Caco-2 (cell line): ENCODE measurements at regions not wholly inside any gene's neighbourhood (a gene's known extent, or its start where the extent isn't known, plus 50 kb on each side); places are given as distances from the start of the nearest gene placed in this dataset.

Source experiments
- BruUV-seq: library from RNA; stranded (reverse); fragments of 400-500 nt; replicated peaks from 2 replicates; lab custom pipeline; 2021; lab: Mats Ljungman, UMichigan
- CTCF ChIA-PET: fragments of 300-600 bp; sonication (Branson Sonifier 250); formaldehyde crosslinking; loops from one replicate; lab custom pipeline; 2022; ENCODE audit warnings: antibody characterized with exemption; lab: Charles Lee
- POLR2A ChIA-PET: fragments of 300-600 bp; sonication (Branson Sonifier 250); formaldehyde crosslinking; loops from one replicate; lab custom pipeline; 2022; ENCODE audit warnings: antibody characterized with exemption; lab: Charles Lee
- DNase-seq, 2 experiments: peaks; one replicate each; pipeline versions ENCODE4 v3.0.0 to v3.0.0-alpha.2; 2020 to 2022
- H3K27me3 ChIP-seq: replicated peaks from 2 replicates; pipeline ENCODE4 v1.6.0; 2011; ENCODE audit warnings: low read length; ENCODE audit not compliant: control insufficient read depth, insufficient read depth
- H3K36me3 ChIP-seq: 2 replicates; pipeline ENCODE4 v1.5.1; 2011; ENCODE audit warnings: low read length; ENCODE audit not compliant: control insufficient read depth, insufficient read depth
- H3K4me1 ChIP-seq: fragments of 250-450 bp; sonication (Bioruptor Pico); 2 replicates; pipeline ENCODE4 v1.5.1; 2020; ENCODE audit warnings: mild to moderate bottlenecking
- H3K4me3 ChIP-seq: 2 replicates; pipeline ENCODE4 v1.5.1; 2011; ENCODE audit warnings: low read depth, mild to moderate bottlenecking, control low read depth, low read length
- H3K9me3 ChIP-seq: fragments of 250-450 bp; sonication (Bioruptor Pico); 2 replicates; pipeline ENCODE4 v1.5.1; 2020; ENCODE audit warnings: mild to moderate bottlenecking, moderate library complexity
- H3K27ac Mint-ChIP-seq: one replicate; pipeline ENCODE4 v1.8.0; 2022; ENCODE audit warnings: mixed read lengths; ENCODE audit not compliant: unreplicated experiment
- H3K27me3 Mint-ChIP-seq: one replicate; pipeline ENCODE4 v1.8.0; 2022; ENCODE audit warnings: mixed read lengths; ENCODE audit not compliant: insufficient read depth, unreplicated experiment
- H3K36me3 Mint-ChIP-seq: one replicate; pipeline ENCODE4 v1.8.0; 2022; ENCODE audit warnings: mild to moderate bottlenecking, mixed read lengths; ENCODE audit not compliant: insufficient read depth, unreplicated experiment
- H3K4me1 Mint-ChIP-seq: one replicate; pipeline ENCODE4 v1.8.0; 2022; ENCODE audit warnings: low read depth, mixed read lengths; ENCODE audit not compliant: unreplicated experiment
- H3K4me3 Mint-ChIP-seq: one replicate; pipeline ENCODE4 v1.8.0; 2022; ENCODE audit warnings: mild to moderate bottlenecking, moderate library complexity, mixed read lengths; ENCODE audit not compliant: unreplicated experiment
- H3K9me3 Mint-ChIP-seq: one replicate; pipeline ENCODE4 v1.8.0; 2022; ENCODE audit warnings: mixed read lengths; ENCODE audit not compliant: unreplicated experiment
- intact Hi-C: fragments of 100-400 bp; cut with micrococcal nuclease; formaldehyde crosslinking; loops from one replicate; pipeline ENCODE4 v1.10.0; 2022; ENCODE audit not compliant: unreplicated experiment
- TF ChIP-seq, protein P1 (sequence below), 2 experiments: fragments of 200-600 bp in 1 of 2; IDR thresholded peaks; 1 replicate in 1 of 2; 2 replicates in 1 of 2; pipeline versions ENCODE4 v1.5.1 to v1.8.0; 2011 to 2022; ENCODE audit warnings: antibody characterized with exemption in 1 of 2, control low read depth in 1 of 2, inconsistent platforms in 1 of 2, low read depth in 1 of 2, low read length in 1 of 2, mild to moderate bottlenecking in 1 of 2, moderate library complexity in 1 of 2; ENCODE audit not compliant: insufficient read depth in 1 of 2, severe bottlenecking in 1 of 2, unreplicated experiment in 1 of 2

DNA sequence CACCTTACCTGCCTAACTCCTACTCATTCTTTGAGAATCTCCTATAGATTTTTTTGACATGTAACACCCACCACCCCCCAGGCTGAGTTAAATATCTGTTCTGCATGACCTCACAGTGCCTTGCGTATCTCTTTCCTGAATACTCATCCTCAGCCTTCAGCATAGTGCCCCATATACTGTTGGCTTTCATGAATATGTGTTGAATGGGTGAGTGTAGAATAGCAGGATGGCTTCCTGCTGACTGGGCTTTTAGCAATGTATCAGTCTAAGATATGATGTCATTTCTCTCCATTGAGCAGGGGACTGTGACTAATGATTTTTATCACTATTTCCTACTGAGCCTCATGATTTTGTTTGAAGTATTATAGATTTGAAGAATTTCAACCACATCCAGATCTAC is 361.6 kb upstream of the MARCKS start:
- Mint-ChIP-seq H3K4me1 (no peaks in the 10 kb centered on the region), H3K4me3 (no peak overlapping the region), H3K27ac (no peak overlapping the region), H3K36me3 (no peaks in the 10 kb centered on the region), H3K27me3 (no peaks in the 10 kb centered on the region), H3K9me3 (peaks cover 10% of the 10 kb centered on the region)
- no TSS peak for BruUV-seq
- Histone ChIP-seq H3K4me3 (no peak overlapping the region), H3K4me1 (no peaks in the 10 kb centered on the region), H3K9me3 (no peaks in the 10 kb centered on the region), H3K27me3 (no peaks in the 10 kb centered on the region), H3K36me3 (no peaks in the 10 kb centered on the region)
- TF ChIP-seq, protein P1, sequence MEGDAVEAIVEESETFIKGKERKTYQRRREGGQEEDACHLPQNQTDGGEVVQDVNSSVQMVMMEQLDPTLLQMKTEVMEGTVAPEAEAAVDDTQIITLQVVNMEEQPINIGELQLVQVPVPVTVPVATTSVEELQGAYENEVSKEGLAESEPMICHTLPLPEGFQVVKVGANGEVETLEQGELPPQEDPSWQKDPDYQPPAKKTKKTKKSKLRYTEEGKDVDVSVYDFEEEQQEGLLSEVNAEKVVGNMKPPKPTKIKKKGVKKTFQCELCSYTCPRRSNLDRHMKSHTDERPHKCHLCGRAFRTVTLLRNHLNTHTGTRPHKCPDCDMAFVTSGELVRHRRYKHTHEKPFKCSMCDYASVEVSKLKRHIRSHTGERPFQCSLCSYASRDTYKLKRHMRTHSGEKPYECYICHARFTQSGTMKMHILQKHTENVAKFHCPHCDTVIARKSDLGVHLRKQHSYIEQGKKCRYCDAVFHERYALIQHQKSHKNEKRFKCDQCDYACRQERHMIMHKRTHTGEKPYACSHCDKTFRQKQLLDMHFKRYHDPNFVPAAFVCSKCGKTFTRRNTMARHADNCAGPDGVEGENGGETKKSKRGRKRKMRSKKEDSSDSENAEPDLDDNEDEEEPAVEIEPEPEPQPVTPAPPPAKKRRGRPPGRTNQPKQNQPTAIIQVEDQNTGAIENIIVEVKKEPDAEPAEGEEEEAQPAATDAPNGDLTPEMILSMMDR (IDR thresholded peaks at IDR 0.05; ENCODE audit: insufficient read depth in 1 of 2, low read depth in 1 of 2, low read length in 1 of 2, severe bottlenecking in 1 of 2, unreplicated experiment in 1 of 2): no peak
- ChIA-PET CTCF (no interaction called here), POLR2A (no interaction called here)
- intact Hi-C loops: no loop called here
- no peak for DNase-seq

DNA sequence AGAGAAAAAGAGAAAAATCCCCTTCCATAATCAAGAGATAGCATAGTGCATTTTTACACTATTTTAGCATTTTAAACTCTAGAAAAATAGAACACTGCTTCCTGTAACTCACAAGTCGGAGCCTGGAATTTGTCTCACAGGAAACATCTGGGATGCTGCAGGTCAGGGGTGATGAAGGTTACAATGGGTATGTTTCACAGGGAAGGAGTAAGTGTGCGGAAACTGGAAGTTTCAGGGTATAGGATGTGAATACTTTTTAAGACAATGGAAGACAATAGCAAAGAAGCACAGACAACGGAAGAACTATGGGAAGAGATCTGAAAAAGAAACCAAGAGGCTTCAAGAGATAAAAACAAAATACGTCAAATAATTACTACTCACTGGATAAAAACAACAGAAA is 361.0 kb upstream of the MARCKS start:
- Mint-ChIP-seq H3K4me3 (no peak overlapping the region), H3K27ac (no peak overlapping the region), H3K27me3 (no peaks in the 10 kb centered on the region), H3K4me1 (no peaks in the 10 kb centered on the region), H3K36me3 (no peaks in the 10 kb centered on the region), H3K9me3 (peaks cover 13% of the 10 kb centered on the region)
- no TSS peak for BruUV-seq
- no peaks in the 10 kb centered on the region for H3K27me3 ChIP-seq
- CTCF ChIA-PET: no interaction called here
- POLR2A ChIA-PET: no interaction called here
- intact Hi-C loops: no loop called here
- no peak for DNase-seq
- no peak overlapping the region for H3K4me3 ChIP-seq
- H3K9me3 ChIP-seq: no peaks in the 10 kb centered on the region
- H3K36me3 ChIP-seq: no peaks in the 10 kb centered on the region
- TF ChIP-seq, protein P1 (IDR thresholded peaks at IDR 0.05; ENCODE audit: insufficient read depth in 1 of 2, low read depth in 1 of 2, low read length in 1 of 2, severe bottlenecking in 1 of 2, unreplicated experiment in 1 of 2): no peak
- no peaks in the 10 kb centered on the region for H3K4me1 ChIP-seq

DNA sequence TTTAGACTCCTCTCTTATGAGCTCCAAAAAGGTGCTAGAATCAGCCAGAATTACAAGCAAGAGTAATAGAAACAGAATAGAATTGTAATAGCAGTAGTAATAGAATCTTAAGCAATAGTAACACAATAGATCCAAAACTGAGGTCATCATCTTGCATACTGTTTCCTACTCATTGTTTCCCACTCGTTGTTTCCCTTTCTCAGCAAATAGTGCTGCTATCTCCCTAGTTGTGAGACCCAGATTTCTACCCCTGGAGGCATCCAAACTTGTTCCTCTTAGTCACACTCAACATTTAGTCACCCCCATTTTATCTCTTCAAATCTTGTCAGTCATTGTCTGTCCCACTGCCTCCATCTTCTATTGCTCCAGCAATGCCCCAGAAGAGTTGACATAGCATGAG is 356.9 kb upstream of the MARCKS start:
- no peaks in the 10 kb centered on the region for H3K27me3 Mint-ChIP-seq
- CTCF ChIA-PET: no interaction called here
- H3K36me3 Mint-ChIP-seq: no peaks in the 10 kb centered on the region
- TF ChIP-seq, protein P1 (IDR thresholded peaks at IDR 0.05; ENCODE audit: insufficient read depth in 1 of 2, low read depth in 1 of 2, low read length in 1 of 2, severe bottlenecking in 1 of 2, unreplicated experiment in 1 of 2): no peak
- POLR2A ChIA-PET: no interaction called here
- Histone ChIP-seq H3K9me3 (no peaks in the 10 kb centered on the region), H3K36me3 (no peaks in the 10 kb centered on the region), H3K4me3 (no peak overlapping the region), H3K4me1 (no peaks in the 10 kb centered on the region), H3K27me3 (no peaks in the 10 kb centered on the region)
- H3K27ac Mint-ChIP-seq: no peak overlapping the region
- BruUV-seq: no TSS peak
- H3K4me1 Mint-ChIP-seq: no peaks in the 10 kb centered on the region
- H3K4me3 Mint-ChIP-seq: no peak overlapping the region
- intact Hi-C loops: no loop called here
- peaks cover 13% of the 10 kb centered on the region for H3K9me3 Mint-ChIP-seq
- no peak for DNase-seq
